GM18498 (cell line): ENCODE measurements at regions not wholly inside any gene's neighbourhood (a gene's known extent, or its start where the extent isn't known, plus 50 kb on each side); places are given as distances from the start of the nearest gene placed in this dataset.

ENCODE experiments used
- ATAC-seq: cut with Tn5 transposase; IDR thresholded peaks from one replicate; pipeline ENCODE4 v1.9.1; 2021; ENCODE audit warnings: mild to moderate bottlenecking, moderate library complexity; ENCODE audit not compliant: unreplicated experiment

GRCh38 chr16:56094231-56094630 lies 97.1 kb upstream of the GNAO1 start:
- ATAC-seq = no peak

GRCh38 chr16:56093055-56093454 lies 98.2 kb upstream of the GNAO1 start:
- ATAC-seq = no peak

GRCh38 chr16:56090076-56090475 lies 101.2 kb upstream of the GNAO1 start:
- ATAC-seq = no peak

- no peak for ATAC-seq
Measured at GRCh38 chr16:56087626-56088025, 103.7 kb upstream of the GNAO1 start.

- ATAC-seq = no peak
Measured at GRCh38 chr16:56081371-56081770, 109.9 kb upstream of the GNAO1 start.

GRCh38 chr16:56075732-56076388 lies 115.4 kb upstream of the GNAO1 start:
- no peak for ATAC-seq

- no peak for ATAC-seq
Measured at GRCh38 chr16:56073508-56073907, 117.8 kb upstream of the GNAO1 start.

- ATAC-seq = no peak
Measured at GRCh38 chr16:56072096-56072495, 119.2 kb upstream of the GNAO1 start.

GRCh38 chr16:56068816-56069215 lies 122.5 kb upstream of the GNAO1 start:
- no peak for ATAC-seq

- no peak for ATAC-seq
Measured at GRCh38 chr16:56068314-56068713, 123.0 kb upstream of the GNAO1 start.

- no peak for ATAC-seq
Measured at GRCh38 chr16:56067406-56067805, 123.9 kb upstream of the GNAO1 start.

- ATAC-seq = no peak
Measured at GRCh38 chr16:56066617-56067016, 124.7 kb upstream of the GNAO1 start.

GRCh38 chr16:56063111-56063510 lies 128.2 kb upstream of the GNAO1 start:
- no peak for ATAC-seq

GRCh38 chr16:56057151-56057550 lies 134.1 kb upstream of the GNAO1 start:
- no peak for ATAC-seq

- no peak for ATAC-seq
Measured at GRCh38 chr16:56050916-56051315, 140.4 kb upstream of the GNAO1 start.

GRCh38 chr16:56048425-56049105 lies 142.7 kb upstream of the GNAO1 start:
- ATAC-seq = peak; percentile 93

GRCh38 chr16:56047307-56048234 lies 143.7 kb upstream of the GNAO1 start:
- no peak for ATAC-seq

GRCh38 chr16:56042416-56042815 lies 148.9 kb upstream of the GNAO1 start:
- no peak for ATAC-seq

- peak; percentile 60 for ATAC-seq
Measured at GRCh38 chr16:56041556-56042140, 149.6 kb upstream of the GNAO1 start.

GRCh38 chr16:56038564-56039098 lies 152.7 kb upstream of the GNAO1 start:
- ATAC-seq = no peak

GRCh38 chr16:56032072-56032471 lies 156.9 kb upstream of the CES5A start:
- ATAC-seq = no peak
